HL-60 (cell line): ENCODE measurements at regions not wholly inside any gene's neighbourhood (a gene's known extent, or its start where the extent isn't known, plus 50 kb on each side); places are given as distances from the start of the nearest gene placed in this dataset.
"Not testable (repeated sequence)": the region's sequence is repeated elsewhere in the genome, so short reads cannot be mapped to it uniquely, and the experiment has no call there.

ENCODE experiments used
- DNase-seq, 2 experiments: peaks; one replicate each; pipeline ENCODE4 v3.0.0-alpha.2; 2010 to 2020; ENCODE audit warnings: low read depth in 1 of 2, low spot score in 1 of 2
- H3K27ac ChIP-seq: fragments of 250-450 bp; sonication (Bioruptor Pico); replicated peaks from 2 replicates; pipeline ENCODE4 v1.5.1; 2020; ENCODE audit warnings: mild to moderate bottlenecking, moderate library complexity
- H3K27me3 ChIP-seq: fragments of 250-450 bp; sonication (Bioruptor Pico); 2 replicates; pipeline ENCODE4 v1.5.1; 2021; ENCODE audit warnings: mild to moderate bottlenecking, moderate library complexity; ENCODE audit not compliant: insufficient read depth, poor library complexity, severe bottlenecking
- H3K4me3 ChIP-seq: replicated peaks from 2 replicates; pipeline ENCODE4 v1.5.1; 2011; ENCODE audit warnings: mild to moderate bottlenecking, control low read depth, low read length; ENCODE audit not compliant: insufficient read depth
- GABPA ChIP-seq: IDR thresholded peaks from 2 replicates; pipeline ENCODE4 v1.6.1; 2012; ENCODE audit warnings: low read depth
- POLR2AphosphoS5 ChIP-seq: IDR thresholded peaks from 2 replicates; pipeline ENCODE4 v1.6.1; 2012; ENCODE audit warnings: low read depth
- SPI1 ChIP-seq: IDR thresholded peaks from 2 replicates; pipeline ENCODE4 v1.6.1; 2012; ENCODE audit warnings: low read depth, mild to moderate bottlenecking, borderline replicate concordance
- TF ChIP-seq, protein P1 (sequence below): IDR thresholded peaks from 2 replicates; pipeline ENCODE4 v1.6.1; 2012; ENCODE audit warnings: low read depth; ENCODE audit not compliant: insufficient replicate concordance
- TF ChIP-seq, protein P2 (sequence below): IDR thresholded peaks from one replicate; pipeline ENCODE4 v1.5.1; 2011; ENCODE audit warnings: low read length, control low read depth, inconsistent platforms; ENCODE audit not compliant: insufficient read depth

DNA sequence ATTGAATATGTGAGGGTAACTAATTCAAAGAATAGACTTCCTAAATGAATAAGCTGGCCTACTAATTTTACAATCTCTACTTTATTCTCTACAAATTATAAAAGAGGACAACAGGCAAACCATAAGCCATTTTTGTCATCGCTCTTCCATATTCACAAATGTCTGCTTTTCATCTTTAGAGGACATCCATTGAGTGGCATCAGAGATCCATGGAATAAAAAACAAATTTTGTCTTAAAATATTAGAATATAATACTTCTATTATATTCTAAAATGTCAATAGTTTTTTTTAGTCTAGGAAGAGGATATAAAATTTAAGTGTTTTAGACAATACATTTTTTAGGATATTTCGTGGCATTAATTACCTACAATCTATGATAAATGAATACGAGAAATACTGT is 300.9 kb upstream of the TACR3 start:
- H3K27ac ChIP-seq: no peak overlapping the region
- H3K4me3 ChIP-seq: no peak overlapping the region
- TF ChIP-seq, protein P1, sequence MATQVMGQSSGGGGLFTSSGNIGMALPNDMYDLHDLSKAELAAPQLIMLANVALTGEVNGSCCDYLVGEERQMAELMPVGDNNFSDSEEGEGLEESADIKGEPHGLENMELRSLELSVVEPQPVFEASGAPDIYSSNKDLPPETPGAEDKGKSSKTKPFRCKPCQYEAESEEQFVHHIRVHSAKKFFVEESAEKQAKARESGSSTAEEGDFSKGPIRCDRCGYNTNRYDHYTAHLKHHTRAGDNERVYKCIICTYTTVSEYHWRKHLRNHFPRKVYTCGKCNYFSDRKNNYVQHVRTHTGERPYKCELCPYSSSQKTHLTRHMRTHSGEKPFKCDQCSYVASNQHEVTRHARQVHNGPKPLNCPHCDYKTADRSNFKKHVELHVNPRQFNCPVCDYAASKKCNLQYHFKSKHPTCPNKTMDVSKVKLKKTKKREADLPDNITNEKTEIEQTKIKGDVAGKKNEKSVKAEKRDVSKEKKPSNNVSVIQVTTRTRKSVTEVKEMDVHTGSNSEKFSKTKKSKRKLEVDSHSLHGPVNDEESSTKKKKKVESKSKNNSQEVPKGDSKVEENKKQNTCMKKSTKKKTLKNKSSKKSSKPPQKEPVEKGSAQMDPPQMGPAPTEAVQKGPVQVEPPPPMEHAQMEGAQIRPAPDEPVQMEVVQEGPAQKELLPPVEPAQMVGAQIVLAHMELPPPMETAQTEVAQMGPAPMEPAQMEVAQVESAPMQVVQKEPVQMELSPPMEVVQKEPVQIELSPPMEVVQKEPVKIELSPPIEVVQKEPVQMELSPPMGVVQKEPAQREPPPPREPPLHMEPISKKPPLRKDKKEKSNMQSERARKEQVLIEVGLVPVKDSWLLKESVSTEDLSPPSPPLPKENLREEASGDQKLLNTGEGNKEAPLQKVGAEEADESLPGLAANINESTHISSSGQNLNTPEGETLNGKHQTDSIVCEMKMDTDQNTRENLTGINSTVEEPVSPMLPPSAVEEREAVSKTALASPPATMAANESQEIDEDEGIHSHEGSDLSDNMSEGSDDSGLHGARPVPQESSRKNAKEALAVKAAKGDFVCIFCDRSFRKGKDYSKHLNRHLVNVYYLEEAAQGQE: no peak
- TF ChIP-seq, protein P2, sequence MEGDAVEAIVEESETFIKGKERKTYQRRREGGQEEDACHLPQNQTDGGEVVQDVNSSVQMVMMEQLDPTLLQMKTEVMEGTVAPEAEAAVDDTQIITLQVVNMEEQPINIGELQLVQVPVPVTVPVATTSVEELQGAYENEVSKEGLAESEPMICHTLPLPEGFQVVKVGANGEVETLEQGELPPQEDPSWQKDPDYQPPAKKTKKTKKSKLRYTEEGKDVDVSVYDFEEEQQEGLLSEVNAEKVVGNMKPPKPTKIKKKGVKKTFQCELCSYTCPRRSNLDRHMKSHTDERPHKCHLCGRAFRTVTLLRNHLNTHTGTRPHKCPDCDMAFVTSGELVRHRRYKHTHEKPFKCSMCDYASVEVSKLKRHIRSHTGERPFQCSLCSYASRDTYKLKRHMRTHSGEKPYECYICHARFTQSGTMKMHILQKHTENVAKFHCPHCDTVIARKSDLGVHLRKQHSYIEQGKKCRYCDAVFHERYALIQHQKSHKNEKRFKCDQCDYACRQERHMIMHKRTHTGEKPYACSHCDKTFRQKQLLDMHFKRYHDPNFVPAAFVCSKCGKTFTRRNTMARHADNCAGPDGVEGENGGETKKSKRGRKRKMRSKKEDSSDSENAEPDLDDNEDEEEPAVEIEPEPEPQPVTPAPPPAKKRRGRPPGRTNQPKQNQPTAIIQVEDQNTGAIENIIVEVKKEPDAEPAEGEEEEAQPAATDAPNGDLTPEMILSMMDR: no peak
- no peak for TF ChIP-seq POLR2AphosphoS5
- no peak for TF ChIP-seq GABPA
- TF ChIP-seq SPI1: no peak
- no peaks in the 10 kb centered on the region for H3K27me3 ChIP-seq
- no peak for DNase-seq

DNA sequence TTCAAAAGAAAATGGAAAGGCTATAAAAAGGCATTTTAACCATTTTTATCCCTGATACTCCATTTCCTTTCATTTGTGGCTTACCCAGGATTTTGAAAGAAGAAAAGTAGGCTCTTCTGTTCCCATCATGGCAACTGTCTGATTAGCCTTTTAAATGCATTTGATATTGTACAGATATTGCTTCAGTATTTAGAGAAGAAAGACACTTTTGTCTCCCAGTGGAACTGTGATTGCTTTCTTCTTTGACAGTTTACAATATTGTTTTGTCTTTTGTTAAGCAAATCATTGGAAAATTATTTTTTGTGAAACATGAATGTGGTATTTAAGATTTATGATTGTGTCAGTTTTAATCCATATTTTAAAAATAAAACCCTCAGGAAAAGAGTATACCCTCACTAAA is 297.4 kb upstream of the TACR3 start:
- Histone ChIP-seq H3K27ac (no peak overlapping the region), H3K27me3 (no peaks in the 10 kb centered on the region), H3K4me3 (no peak overlapping the region)
- TF ChIP-seq, protein P1: no peak
- no peak for TF ChIP-seq SPI1
- no peak for TF ChIP-seq GABPA
- TF ChIP-seq, protein P2: no peak
- TF ChIP-seq POLR2AphosphoS5: no peak
- DNase-seq: no peak

DNA sequence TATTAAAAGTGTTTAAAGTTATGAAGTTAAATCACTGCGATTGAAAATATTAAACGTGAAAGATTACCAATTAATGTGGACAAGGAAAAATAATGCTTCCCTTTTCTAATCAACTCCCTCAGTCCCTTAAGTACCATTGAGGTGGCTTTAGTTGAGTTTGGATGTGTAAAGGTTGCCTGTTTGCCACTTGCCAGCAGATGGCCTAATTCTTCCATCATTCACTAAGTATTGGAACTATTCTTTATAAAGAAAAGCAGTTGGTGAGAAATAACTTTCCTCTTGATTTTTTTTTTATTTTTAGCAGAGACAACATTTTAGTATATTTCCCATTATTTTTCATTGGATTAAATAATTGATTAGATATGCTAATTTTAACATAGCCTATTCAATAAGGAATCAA is 295.9 kb upstream of the TACR3 start:
- H3K27ac ChIP-seq: no peak overlapping the region
- peak in 1 of 2 experiments; percentile 3 for DNase-seq
- TF ChIP-seq GABPA (no peak), SPI1 (no peak)
- TF ChIP-seq, protein P2: no peak

DNA sequence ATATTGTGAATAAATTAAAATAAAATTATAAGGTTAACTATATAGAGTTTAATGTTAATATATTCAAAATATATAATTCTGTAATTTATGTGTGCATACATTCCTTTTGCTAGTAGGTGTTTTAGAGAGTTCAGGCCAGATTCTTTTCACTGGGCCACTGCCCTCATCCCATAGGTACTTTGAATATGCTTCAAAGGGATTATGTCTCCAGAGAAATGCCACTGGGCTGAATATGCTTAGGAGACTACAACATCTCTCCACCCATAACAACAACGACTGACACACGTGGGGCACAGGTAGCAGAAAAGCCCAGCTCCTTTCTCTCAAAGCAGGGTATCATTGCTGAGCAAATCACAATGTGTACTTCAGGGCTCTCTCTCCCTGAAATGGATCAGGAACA is 290.9 kb upstream of the TACR3 start:
- TF ChIP-seq SPI1: no peak
- TF ChIP-seq, protein P2: no peak
- no peak for TF ChIP-seq GABPA
- TF ChIP-seq, protein P1: no peak
- no peak for TF ChIP-seq POLR2AphosphoS5
- H3K27ac ChIP-seq: no peak overlapping the region
- no peak overlapping the region for H3K4me3 ChIP-seq
- no peak for DNase-seq
- no peaks in the 10 kb centered on the region for H3K27me3 ChIP-seq

More for the DNA sequence above, 295.9 kb upstream of the TACR3 start:
- no peaks in the 10 kb centered on the region for H3K27me3 ChIP-seq
- no peak overlapping the region for H3K4me3 ChIP-seq

DNA sequence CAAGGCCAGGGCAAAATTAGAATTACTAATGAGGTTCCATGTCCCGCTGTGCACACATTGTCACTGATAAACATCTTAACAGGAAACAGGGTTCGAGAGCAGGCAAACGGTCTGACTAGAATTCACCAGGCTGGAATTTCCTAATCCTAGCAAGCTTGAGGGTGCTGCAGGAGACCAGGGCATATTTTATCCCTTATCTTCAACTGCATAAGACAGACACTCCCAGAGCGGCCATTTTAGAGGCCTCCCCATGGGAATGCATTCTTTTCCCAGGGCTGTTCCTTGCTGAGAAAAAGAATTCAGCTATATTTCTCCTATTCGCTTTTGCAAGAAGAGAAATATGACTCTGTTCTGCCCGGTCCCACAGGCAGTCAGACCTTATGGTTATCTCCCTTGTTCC is 282.5 kb upstream of the TACR3 start:
- not testable (repeated sequence) for H3K4me3 ChIP-seq, H3K27me3 ChIP-seq, H3K27ac ChIP-seq, DNase-seq
